ENCODE measurements at regions not wholly inside any gene's neighbourhood (a gene's known extent, or its start where the extent isn't known, plus 50 kb on each side); places are given as distances from the start of the nearest gene placed in this dataset.

- TF ChIP-seq, protein P1, sequence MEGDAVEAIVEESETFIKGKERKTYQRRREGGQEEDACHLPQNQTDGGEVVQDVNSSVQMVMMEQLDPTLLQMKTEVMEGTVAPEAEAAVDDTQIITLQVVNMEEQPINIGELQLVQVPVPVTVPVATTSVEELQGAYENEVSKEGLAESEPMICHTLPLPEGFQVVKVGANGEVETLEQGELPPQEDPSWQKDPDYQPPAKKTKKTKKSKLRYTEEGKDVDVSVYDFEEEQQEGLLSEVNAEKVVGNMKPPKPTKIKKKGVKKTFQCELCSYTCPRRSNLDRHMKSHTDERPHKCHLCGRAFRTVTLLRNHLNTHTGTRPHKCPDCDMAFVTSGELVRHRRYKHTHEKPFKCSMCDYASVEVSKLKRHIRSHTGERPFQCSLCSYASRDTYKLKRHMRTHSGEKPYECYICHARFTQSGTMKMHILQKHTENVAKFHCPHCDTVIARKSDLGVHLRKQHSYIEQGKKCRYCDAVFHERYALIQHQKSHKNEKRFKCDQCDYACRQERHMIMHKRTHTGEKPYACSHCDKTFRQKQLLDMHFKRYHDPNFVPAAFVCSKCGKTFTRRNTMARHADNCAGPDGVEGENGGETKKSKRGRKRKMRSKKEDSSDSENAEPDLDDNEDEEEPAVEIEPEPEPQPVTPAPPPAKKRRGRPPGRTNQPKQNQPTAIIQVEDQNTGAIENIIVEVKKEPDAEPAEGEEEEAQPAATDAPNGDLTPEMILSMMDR (IDR thresholded peaks at IDR 0.05; ENCODE audit: insufficient read depth, low read length, poor library complexity, severe bottlenecking): no peak
- DNase-seq (ENCODE audit: extremely low read depth, insufficient read length): no peak
- Histone ChIP-seq H3K36me3 (ENCODE audit: control insufficient read depth, insufficient read depth, low read length) (no peaks in the 10 kb centered on the region), H3K4me3 (replicated peaks; ENCODE audit: low read depth, low read length) (no peak overlapping the region), H3K27me3 (replicated peaks; ENCODE audit: control insufficient read depth, insufficient read depth, low read length) (no peaks in the 10 kb centered on the region)
Measured at GRCh38 chr7:96501318-96501717, 179.4 kb upstream of the SLC25A13 start.

GRCh38 chr7:96499532-96499931 is 177.6 kb upstream of the SLC25A13 start:
- H3K4me3 ChIP-seq (replicated peaks; ENCODE audit: low read depth, low read length): no peak overlapping the region
- TF ChIP-seq, protein P1 (IDR thresholded peaks at IDR 0.05; ENCODE audit: insufficient read depth, low read length, poor library complexity, severe bottlenecking): no peak
- no peaks in the 10 kb centered on the region for H3K27me3 ChIP-seq (replicated peaks; ENCODE audit: control insufficient read depth, insufficient read depth, low read length)
- H3K36me3 ChIP-seq (ENCODE audit: control insufficient read depth, insufficient read depth, low read length): no peaks in the 10 kb centered on the region
- no peak for DNase-seq (ENCODE audit: extremely low read depth, insufficient read length)

GRCh38 chr7:96497567-96497966 is 175.7 kb upstream of the SLC25A13 start:
- Histone ChIP-seq H3K36me3 (ENCODE audit: control insufficient read depth, insufficient read depth, low read length) (no peaks in the 10 kb centered on the region), H3K27me3 (replicated peaks; ENCODE audit: control insufficient read depth, insufficient read depth, low read length) (no peaks in the 10 kb centered on the region), H3K4me3 (replicated peaks; ENCODE audit: low read depth, low read length) (no peak overlapping the region)
- DNase-seq (ENCODE audit: extremely low read depth, insufficient read length): no peak
- TF ChIP-seq, protein P1 (IDR thresholded peaks at IDR 0.05; ENCODE audit: insufficient read depth, low read length, poor library complexity, severe bottlenecking): no peak

DNA sequence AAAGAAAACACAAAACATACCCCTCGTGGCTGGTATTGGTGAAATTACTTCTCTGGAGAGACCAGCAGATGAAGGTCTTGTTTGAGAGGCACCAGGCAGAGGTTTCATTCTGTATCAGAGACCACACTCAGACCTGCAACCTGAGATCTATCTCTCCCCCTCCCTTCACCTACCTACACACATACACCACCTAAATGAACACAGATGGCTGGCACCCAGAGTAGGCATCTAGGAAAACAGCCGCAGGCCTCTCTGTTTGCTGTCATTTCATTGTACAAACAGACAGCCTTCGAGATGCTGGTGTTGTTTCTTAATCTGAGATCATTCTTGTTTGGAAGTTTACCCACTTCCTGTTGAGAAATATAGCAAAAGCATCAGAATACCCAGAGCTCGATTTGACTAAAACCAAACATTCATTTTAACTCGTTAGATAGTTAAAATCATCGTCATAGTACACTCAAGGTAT is 173.9 kb upstream of the SLC25A13 start:
- TF ChIP-seq, protein P1 (IDR thresholded peaks at IDR 0.05; ENCODE audit: insufficient read depth, low read length, poor library complexity, severe bottlenecking): no peak
- no peak for DNase-seq (ENCODE audit: extremely low read depth, insufficient read length)

DNA sequence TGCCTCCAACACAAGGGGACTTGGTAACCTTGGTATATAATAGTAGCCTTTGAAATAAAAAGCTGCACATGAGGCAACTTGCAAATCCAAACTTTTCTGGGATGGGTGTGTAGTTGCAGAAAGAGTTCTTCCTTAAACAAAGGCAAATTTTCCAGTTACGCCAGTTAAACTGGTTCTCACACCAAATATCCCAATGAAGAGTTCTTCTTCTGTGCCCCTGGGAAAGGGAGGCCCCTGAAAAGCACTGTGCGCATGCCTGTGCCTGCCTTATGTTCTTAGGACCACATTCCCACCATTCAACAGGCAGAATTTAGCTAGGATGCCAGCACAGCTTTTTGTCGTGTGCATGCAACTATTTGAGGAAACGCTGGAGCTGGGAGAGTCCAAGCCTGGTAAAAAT is 164.8 kb upstream of the SLC25A13 start:
- TF ChIP-seq, protein P1 (IDR thresholded peaks at IDR 0.05; ENCODE audit: insufficient read depth, low read length, poor library complexity, severe bottlenecking): no peak
- no peaks in the 10 kb centered on the region for H3K27me3 ChIP-seq (replicated peaks; ENCODE audit: control insufficient read depth, insufficient read depth, low read length)
- DNase-seq (ENCODE audit: extremely low read depth, insufficient read length): no peak
- no peak overlapping the region for H3K4me3 ChIP-seq (replicated peaks; ENCODE audit: low read depth, low read length)
- H3K36me3 ChIP-seq (ENCODE audit: control insufficient read depth, insufficient read depth, low read length): no peaks in the 10 kb centered on the region

More for the DNA sequence above, 173.9 kb upstream of the SLC25A13 start:
- H3K4me3 ChIP-seq (replicated peaks; ENCODE audit: low read depth, low read length): no peak overlapping the region
- H3K27me3 ChIP-seq (replicated peaks; ENCODE audit: control insufficient read depth, insufficient read depth, low read length): no peaks in the 10 kb centered on the region
- no peaks in the 10 kb centered on the region for H3K36me3 ChIP-seq (ENCODE audit: control insufficient read depth, insufficient read depth, low read length)

DNA sequence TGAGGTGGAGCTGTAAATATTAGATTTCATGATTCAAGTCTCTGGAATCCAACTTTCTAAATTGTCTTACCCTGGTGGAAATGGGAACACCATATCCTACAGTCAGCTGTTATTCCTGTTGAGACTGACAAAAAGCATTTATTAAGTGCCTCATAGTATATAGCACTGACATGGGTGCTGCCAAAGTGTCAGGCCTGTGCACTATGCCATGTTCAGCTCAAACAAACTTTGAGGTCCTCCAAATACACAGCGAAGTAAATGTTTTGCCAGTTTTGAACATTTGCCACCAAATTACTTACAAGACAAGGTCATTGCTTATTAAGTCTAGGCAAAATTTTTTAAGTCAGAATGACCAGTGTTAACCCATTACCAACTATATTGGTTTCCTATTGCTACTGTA is 162.9 kb upstream of the SLC25A13 start:
- H3K27me3 ChIP-seq (replicated peaks; ENCODE audit: control insufficient read depth, insufficient read depth, low read length): no peaks in the 10 kb centered on the region
- H3K4me3 ChIP-seq (replicated peaks; ENCODE audit: low read depth, low read length): no peak overlapping the region
- TF ChIP-seq, protein P1 (IDR thresholded peaks at IDR 0.05; ENCODE audit: insufficient read depth, low read length, poor library complexity, severe bottlenecking): no peak
- no peak for DNase-seq (ENCODE audit: extremely low read depth, insufficient read length)
- H3K36me3 ChIP-seq (ENCODE audit: control insufficient read depth, insufficient read depth, low read length): no peaks in the 10 kb centered on the region

All from GM06990 (cell line).